Esophagus muscularis mucosa (tissue), 4 donors: ENCODE measurements at regions not wholly inside any gene's neighbourhood (a gene's known extent, or its start where the extent isn't known, plus 50 kb on each side); places are given as distances from the start of the nearest gene placed in this dataset.

Experiments
- DNase-seq: peaks from one replicate; pipeline ENCODE4 v3.0.0-alpha.2; 2017; ENCODE audit errors: extremely low spot score
- H3K27ac ChIP-seq, 4 donors: fragments of 200-600 bp; sonication (generic); replicated peaks in 1 of 4; 1 replicate in 3 of 4; 2 replicates in 1 of 4; pipeline ENCODE4 v1.5.1; 2016 to 2019; ENCODE audit warnings: mild to moderate bottlenecking in 1 of 4
- H3K27me3 ChIP-seq, 4 donors: fragments of 200-600 bp; sonication (generic); one replicate each; pipeline versions ENCODE4 v1.5.1 to v1.6.0; 2016 to 2019
- H3K36me3 ChIP-seq, 4 donors: fragments of 200-600 bp; sonication (generic); one replicate each; pipeline ENCODE4 v1.5.1; 2016 to 2019
- H3K4me1 ChIP-seq, 4 donors: fragments of 200-600 bp; sonication (generic); one replicate each; pipeline ENCODE4 v1.5.1; 2016 to 2019
- H3K4me3 ChIP-seq, 4 donors: fragments of 200-600 bp; sonication (generic); 1 replicate in 2 of 4; 2 replicates in 2 of 4; pipeline ENCODE4 v1.5.1; 2016 to 2019; ENCODE audit warnings: mild to moderate bottlenecking in 4 of 4, moderate library complexity in 1 of 4
- H3K9me3 ChIP-seq, 4 donors: fragments of 200-600 bp; sonication (generic); 1 replicate in 3 of 4; 2 replicates in 1 of 4; pipeline ENCODE4 v1.5.1; 2016 to 2019
- EP300 ChIP-seq: sonication (generic); formaldehyde crosslinking; IDR thresholded peaks from one replicate; pipeline ENCODE4 v1.6.1; 2017; ENCODE audit warnings: antibody characterized with exemption
- POLR2A ChIP-seq: fragments of 450-650 bp; IDR thresholded peaks from one replicate; pipeline ENCODE4 v1.6.1; 2017; ENCODE audit warnings: antibody characterized with exemption, moderate library complexity, mild to moderate bottlenecking, low read depth
- POLR2AphosphoS5 ChIP-seq, 2 donors: sonication (generic); formaldehyde crosslinking; IDR thresholded peaks; one replicate each; pipeline ENCODE4 v1.6.1; 2017; ENCODE audit warnings: antibody characterized with exemption in 2 of 2
- WGBS: methylation state at CpG from one replicate; pipeline ENCODE4 v1.1.5; 2018; 5-methylcytosine and 5-hydroxymethylcytosine counted together
- intact Hi-C: fragments of 100-400 bp; cut with DNase I; formaldehyde crosslinking; loops from one replicate; pipeline ENCODE4 v1.15.1; 2023
- TF ChIP-seq, protein P1 (sequence below), 3 experiments: fragments of 200-600 bp in 2 of 3; fragments of 450-650 bp in 1 of 3; sonication (generic) in 2 of 3; IDR thresholded peaks; one replicate each; pipeline ENCODE4 v1.5.1; 2017 to 2019; ENCODE audit warnings: antibody characterized with exemption in 3 of 3, mild to moderate bottlenecking in 2 of 3, moderate library complexity in 1 of 3

DNA sequence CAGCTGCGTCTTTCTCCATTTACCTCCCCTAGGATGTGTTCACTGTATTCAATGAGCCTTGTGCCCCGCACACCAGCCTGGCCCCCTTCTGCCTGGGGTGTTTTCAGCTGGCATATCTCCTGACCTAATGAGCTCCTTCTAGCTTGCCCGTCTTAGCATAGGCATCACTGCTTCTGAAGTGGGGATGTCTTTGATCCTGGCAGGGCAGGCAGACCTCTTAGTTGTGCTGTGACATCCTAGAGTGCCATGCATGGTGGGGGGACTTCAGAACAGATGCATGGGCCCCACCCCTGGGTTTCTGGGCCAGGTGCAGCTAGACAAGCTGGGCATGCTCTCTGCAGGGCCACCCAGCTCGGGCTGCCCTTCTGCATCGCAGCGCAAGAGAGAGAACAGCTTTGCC, 172.7 kb downstream of the GADD45G start:
- H3K4me1 ChIP-seq = peaks cover 3 to 9% (median 8%) of the 10 kb centered on the region in 4 donors
- no peak for TF ChIP-seq POLR2AphosphoS5 (IDR thresholded peaks at IDR 0.05)
- TF ChIP-seq EP300 = no peak
- TF ChIP-seq, protein P1, sequence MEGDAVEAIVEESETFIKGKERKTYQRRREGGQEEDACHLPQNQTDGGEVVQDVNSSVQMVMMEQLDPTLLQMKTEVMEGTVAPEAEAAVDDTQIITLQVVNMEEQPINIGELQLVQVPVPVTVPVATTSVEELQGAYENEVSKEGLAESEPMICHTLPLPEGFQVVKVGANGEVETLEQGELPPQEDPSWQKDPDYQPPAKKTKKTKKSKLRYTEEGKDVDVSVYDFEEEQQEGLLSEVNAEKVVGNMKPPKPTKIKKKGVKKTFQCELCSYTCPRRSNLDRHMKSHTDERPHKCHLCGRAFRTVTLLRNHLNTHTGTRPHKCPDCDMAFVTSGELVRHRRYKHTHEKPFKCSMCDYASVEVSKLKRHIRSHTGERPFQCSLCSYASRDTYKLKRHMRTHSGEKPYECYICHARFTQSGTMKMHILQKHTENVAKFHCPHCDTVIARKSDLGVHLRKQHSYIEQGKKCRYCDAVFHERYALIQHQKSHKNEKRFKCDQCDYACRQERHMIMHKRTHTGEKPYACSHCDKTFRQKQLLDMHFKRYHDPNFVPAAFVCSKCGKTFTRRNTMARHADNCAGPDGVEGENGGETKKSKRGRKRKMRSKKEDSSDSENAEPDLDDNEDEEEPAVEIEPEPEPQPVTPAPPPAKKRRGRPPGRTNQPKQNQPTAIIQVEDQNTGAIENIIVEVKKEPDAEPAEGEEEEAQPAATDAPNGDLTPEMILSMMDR (IDR thresholded peaks at IDR 0.05) = no peak
- TF ChIP-seq POLR2A = no peak
- no peak for DNase-seq
- H3K4me3 ChIP-seq = no peak overlapping the region
- no peak overlapping the region for H3K27ac ChIP-seq
- peaks cover 0 to 5% (median 0%) of the 10 kb centered on the region in 4 donors for H3K27me3 ChIP-seq
- H3K9me3 ChIP-seq = no peaks in the 10 kb centered on the region
- H3K36me3 ChIP-seq = no peaks in the 10 kb centered on the region
- WGBS = 98% methylated on average over 3 of the region's 6 CpGs
- intact Hi-C loops = no loop called here

DNA sequence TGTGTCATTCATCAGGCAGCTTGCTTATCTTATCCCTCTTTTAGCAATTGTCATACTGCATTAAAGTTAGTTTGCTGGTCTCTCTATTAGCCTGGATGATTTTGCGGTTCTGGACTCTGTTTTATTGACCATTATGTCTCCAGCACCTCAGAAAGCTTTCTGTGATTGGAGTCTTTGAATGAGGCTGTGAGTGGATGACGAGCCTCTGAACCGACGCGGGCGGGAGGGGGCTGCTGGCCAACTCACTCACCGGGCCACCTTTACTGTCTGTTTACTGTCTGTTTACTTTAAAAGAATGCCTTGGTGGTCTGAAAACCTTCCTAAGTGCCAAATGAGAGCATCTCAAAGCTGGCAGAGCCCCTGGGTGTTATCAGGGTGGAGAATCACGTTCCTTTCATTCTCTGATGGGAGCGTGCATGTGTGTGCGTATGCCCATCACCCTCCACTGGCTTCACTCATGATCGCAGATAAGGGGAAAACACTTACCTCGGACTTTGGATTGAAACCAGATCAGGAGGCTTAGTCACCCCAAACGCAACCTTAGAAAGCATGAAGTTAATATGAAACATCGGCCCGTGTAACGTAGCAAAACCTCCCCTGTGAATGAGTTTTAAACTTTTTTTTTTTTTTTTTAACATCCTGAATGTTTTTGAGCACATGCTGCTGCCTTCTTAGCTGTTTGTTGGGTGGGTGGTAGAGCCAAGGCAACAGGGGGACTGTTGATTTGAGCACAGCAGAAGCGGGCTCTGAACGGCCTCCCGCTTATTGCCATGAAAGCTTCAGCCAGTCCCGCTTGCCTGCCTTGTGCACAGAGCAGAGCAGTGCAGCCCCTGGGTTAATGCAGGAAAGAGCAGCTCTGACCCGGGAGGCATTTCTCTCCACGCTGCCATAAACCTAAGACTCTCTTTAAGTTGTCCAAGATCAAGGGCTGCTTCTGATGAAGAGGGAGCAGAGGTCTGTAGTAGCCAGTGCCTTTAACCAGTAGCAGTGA, 173.6 kb downstream of the GADD45G start:
- Histone ChIP-seq H3K27me3 (peaks cover 0 to 5% (median 0%) of the 10 kb centered on the region in 4 donors), H3K27ac (no peak overlapping the region), H3K36me3 (no peaks in the 10 kb centered on the region), H3K4me3 (no peak overlapping the region), H3K9me3 (no peaks in the 10 kb centered on the region), H3K4me1 (peaks cover 3 to 9% (median 8%) of the 10 kb centered on the region in 4 donors)
- 90% methylated on average over 22 of the region's 22 CpGs for WGBS
- intact Hi-C loops = no loop called here
- no peak for DNase-seq
- TF ChIP-seq EP300 (no peak), POLR2A (no peak), POLR2AphosphoS5 (IDR thresholded peaks at IDR 0.05) (no peak)
- TF ChIP-seq, protein P1 (IDR thresholded peaks at IDR 0.05) = no peak

- WGBS = 62% methylated on average over 7 of the region's 7 CpGs
- Histone ChIP-seq H3K9me3 (no peaks in the 10 kb centered on the region), H3K27me3 (peaks cover 0 to 5% (median 0%) of the 10 kb centered on the region in 4 donors), H3K36me3 (no peaks in the 10 kb centered on the region), H3K27ac (no peak overlapping the region), H3K4me3 (no peak overlapping the region), H3K4me1 (peaks cover 3 to 9% (median 8%) of the 10 kb centered on the region in 4 donors)
- intact Hi-C loops = no loop called here
- TF ChIP-seq POLR2A (no peak), POLR2AphosphoS5 (IDR thresholded peaks at IDR 0.05) (no peak), EP300 (no peak)
- TF ChIP-seq, protein P1 (IDR thresholded peaks at IDR 0.05) = no peak
- no peak for DNase-seq
Measured at GRCh38 chr9:89779405-89780203, 174.8 kb downstream of the GADD45G start.

DNA sequence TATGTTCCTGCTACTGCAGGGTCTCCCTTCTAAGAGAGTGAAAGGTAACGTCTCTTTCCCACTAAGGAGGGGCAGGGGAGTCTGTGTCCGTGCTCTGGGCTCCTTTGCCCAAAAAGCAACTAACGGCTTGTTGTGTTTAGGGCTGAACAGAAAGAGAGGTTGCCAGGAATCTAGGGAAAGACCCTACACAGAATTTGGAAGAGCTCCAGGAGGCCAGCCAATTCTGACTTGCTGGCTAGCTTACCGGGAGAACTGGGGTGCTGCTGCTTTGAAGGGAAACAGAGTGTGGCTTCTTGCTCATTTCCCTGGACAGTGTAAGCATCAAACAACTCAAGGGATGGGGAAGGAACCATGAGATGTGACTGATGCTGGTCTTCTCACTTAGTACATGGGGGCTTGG, 176.1 kb downstream of the GADD45G start:
- no peak for DNase-seq
- Histone ChIP-seq H3K4me1 (peaks cover 3 to 9% (median 8%) of the 10 kb centered on the region in 4 donors), H3K27ac (no peak overlapping the region), H3K36me3 (no peaks in the 10 kb centered on the region), H3K27me3 (peaks cover 0 to 5% (median 0%) of the 10 kb centered on the region in 4 donors), H3K4me3 (no peak overlapping the region), H3K9me3 (no peaks in the 10 kb centered on the region)
- 59% methylated on average over 4 of the region's 4 CpGs for WGBS
- TF ChIP-seq, protein P1 (IDR thresholded peaks at IDR 0.05) = no peak
- TF ChIP-seq POLR2A (no peak), POLR2AphosphoS5 (IDR thresholded peaks at IDR 0.05) (no peak), EP300 (no peak)
- intact Hi-C loops = no loop called here
